ENCODE measurements at regions not wholly inside any gene's neighbourhood (a gene's known extent, or its start where the extent isn't known, plus 50 kb on each side); places are given as distances from the start of the nearest gene placed in this dataset.

- Histone ChIP-seq H3K18ac (ENCODE audit: low read length) (no peak overlapping the region), H3K79me1 (ENCODE audit: low read length) (no peaks in the 10 kb centered on the region), H2AK5ac (ENCODE audit: low read length) (no peak overlapping the region), H2BK120ac (ENCODE audit: insufficient read depth, low read length, poor library complexity) (no peak overlapping the region), H3K9ac (ENCODE audit: low read length) (no peak overlapping the region), H3K27ac (ENCODE audit: low read depth, low read length) (no peak overlapping the region), H3K4me3 (ENCODE audit: low read depth, low read length) (no peak overlapping the region), H3K36me3 (ENCODE audit: control insufficient read depth in 1 of 2, insufficient read depth in 2 of 2, low read length in 2 of 2) (no peaks in the 10 kb centered on the region), H3K79me2 (ENCODE audit: control insufficient read depth, insufficient read depth, low read length, poor library complexity) (no peaks in the 10 kb centered on the region), H2BK12ac (ENCODE audit: low read length) (no peak overlapping the region), H3K4me1 (ENCODE audit: control insufficient read depth in 1 of 2, insufficient read depth in 2 of 2, low read length in 2 of 2) (no peaks in the 10 kb centered on the region), H4K8ac (ENCODE audit: low read depth, low read length) (no peak overlapping the region), H3K14ac (ENCODE audit: low read length) (no peak overlapping the region), H3K4ac (ENCODE audit: low read depth, low read length) (no peak overlapping the region), H3K23ac (ENCODE audit: low read length) (no peak overlapping the region), H2AFZ (ENCODE audit: insufficient read depth, low read length, poor library complexity) (no peak overlapping the region), H4K91ac (ENCODE audit: low read depth, low read length) (no peak overlapping the region), H4K12ac (ENCODE audit: low read depth, low read length) (no peak overlapping the region), H3K27me3 (ENCODE audit: insufficient read depth, low read length) (no peaks in the 10 kb centered on the region), H2BK5ac (ENCODE audit: low read depth, low read length, poor library complexity) (no peak overlapping the region), H3K4me2 (ENCODE audit: low read length) (no peak overlapping the region), H3K9me3 (ENCODE audit: insufficient read depth, low read depth, low read length) (no peaks in the 10 kb centered on the region)
- DNase-seq, result no peak
- WGBS (ENCODE audit: extremely low coverage, insufficient coverage, insufficient read length), result no CpG with 5 or more reads among the region's 1 CpG
Measured at GRCh38 chr2:185502351-185502750, 236.3 kb upstream of the FSIP2 start.

- Histone ChIP-seq H3K27ac (ENCODE audit: low read depth, low read length) (no peak overlapping the region), H3K4me1 (ENCODE audit: control insufficient read depth in 1 of 2, insufficient read depth in 2 of 2, low read length in 2 of 2) (no peaks in the 10 kb centered on the region), H4K8ac (ENCODE audit: low read depth, low read length) (no peak overlapping the region), H2AFZ (ENCODE audit: insufficient read depth, low read length, poor library complexity) (no peak overlapping the region), H2BK5ac (ENCODE audit: low read depth, low read length, poor library complexity) (no peak overlapping the region), H3K4ac (ENCODE audit: low read depth, low read length) (no peak overlapping the region), H3K14ac (ENCODE audit: low read length) (no peak overlapping the region), H3K79me1 (ENCODE audit: low read length) (no peaks in the 10 kb centered on the region), H2BK120ac (ENCODE audit: insufficient read depth, low read length, poor library complexity) (no peak overlapping the region), H3K79me2 (ENCODE audit: control insufficient read depth, insufficient read depth, low read length, poor library complexity) (no peaks in the 10 kb centered on the region), H3K23ac (ENCODE audit: low read length) (no peak overlapping the region), H3K27me3 (ENCODE audit: insufficient read depth, low read length) (no peaks in the 10 kb centered on the region), H3K36me3 (ENCODE audit: control insufficient read depth in 1 of 2, insufficient read depth in 2 of 2, low read length in 2 of 2) (no peaks in the 10 kb centered on the region), H3K18ac (ENCODE audit: low read length) (no peak overlapping the region), H4K91ac (ENCODE audit: low read depth, low read length) (no peak overlapping the region), H2BK12ac (ENCODE audit: low read length) (no peak overlapping the region), H3K4me2 (ENCODE audit: low read length) (no peak overlapping the region), H3K4me3 (ENCODE audit: low read depth, low read length) (no peak overlapping the region), H3K9ac (ENCODE audit: low read length) (no peak overlapping the region), H4K12ac (ENCODE audit: low read depth, low read length) (no peak overlapping the region), H3K9me3 (ENCODE audit: insufficient read depth, low read depth, low read length) (no peaks in the 10 kb centered on the region), H2AK5ac (ENCODE audit: low read length) (no peak overlapping the region)
- DNase-seq, result peak in 1 of 2 donors; percentile 1
- no CpG with 5 or more reads among the region's 4 CpGs for WGBS (ENCODE audit: extremely low coverage, insufficient coverage, insufficient read length)
Measured at GRCh38 chr2:185507719-185508118, 230.9 kb upstream of the FSIP2 start.

- no CpG with 5 or more reads among the region's 3 CpGs for WGBS (ENCODE audit: extremely low coverage, insufficient coverage, insufficient read length)
- Histone ChIP-seq H2AK5ac (ENCODE audit: low read length) (no peak overlapping the region), H2BK120ac (ENCODE audit: insufficient read depth, low read length, poor library complexity) (no peak overlapping the region), H2BK5ac (ENCODE audit: low read depth, low read length, poor library complexity) (no peak overlapping the region), H4K91ac (ENCODE audit: low read depth, low read length) (no peak overlapping the region), H4K8ac (ENCODE audit: low read depth, low read length) (no peak overlapping the region), H3K4me1 (ENCODE audit: control insufficient read depth in 1 of 2, insufficient read depth in 2 of 2, low read length in 2 of 2) (no peaks in the 10 kb centered on the region), H3K36me3 (ENCODE audit: control insufficient read depth in 1 of 2, insufficient read depth in 2 of 2, low read length in 2 of 2) (no peaks in the 10 kb centered on the region), H3K79me2 (ENCODE audit: control insufficient read depth, insufficient read depth, low read length, poor library complexity) (no peaks in the 10 kb centered on the region), H2BK12ac (ENCODE audit: low read length) (no peak overlapping the region), H3K18ac (ENCODE audit: low read length) (no peak overlapping the region), H3K14ac (ENCODE audit: low read length) (no peak overlapping the region), H3K27ac (ENCODE audit: low read depth, low read length) (no peak overlapping the region), H3K4me2 (ENCODE audit: low read length) (no peak overlapping the region), H3K4ac (ENCODE audit: low read depth, low read length) (no peak overlapping the region), H4K12ac (ENCODE audit: low read depth, low read length) (no peak overlapping the region), H3K79me1 (ENCODE audit: low read length) (no peaks in the 10 kb centered on the region), H3K23ac (ENCODE audit: low read length) (no peak overlapping the region), H3K9ac (ENCODE audit: low read length) (no peak overlapping the region), H2AFZ (ENCODE audit: insufficient read depth, low read length, poor library complexity) (no peak overlapping the region), H3K4me3 (ENCODE audit: low read depth, low read length) (no peak overlapping the region), H3K9me3 (ENCODE audit: insufficient read depth, low read depth, low read length) (no peaks in the 10 kb centered on the region), H3K27me3 (ENCODE audit: insufficient read depth, low read length) (no peaks in the 10 kb centered on the region)
- DNase-seq, result no peak
Measured at GRCh38 chr2:185510060-185510459, 228.5 kb upstream of the FSIP2 start.

GRCh38 chr2:185511925-185512324 is 226.7 kb upstream of the FSIP2 start:
- WGBS (ENCODE audit: extremely low coverage, insufficient coverage, insufficient read length), result no CpG with 5 or more reads among the region's 2 CpGs
- no peak overlapping the region for H3K4me2 ChIP-seq (ENCODE audit: low read length)
- no peak overlapping the region for H2AFZ ChIP-seq (ENCODE audit: insufficient read depth, low read length, poor library complexity)
- no peak overlapping the region for H3K27ac ChIP-seq (ENCODE audit: low read depth, low read length)
- no peaks in the 10 kb centered on the region for H3K27me3 ChIP-seq (ENCODE audit: insufficient read depth, low read length)
- no peak overlapping the region for H3K23ac ChIP-seq (ENCODE audit: low read length)
- no peak overlapping the region for H2BK12ac ChIP-seq (ENCODE audit: low read length)
- no peak overlapping the region for H3K18ac ChIP-seq (ENCODE audit: low read length)
- no peak overlapping the region for H3K4me3 ChIP-seq (ENCODE audit: low read depth, low read length)
- DNase-seq, result no peak
- H4K12ac ChIP-seq (ENCODE audit: low read depth, low read length), result no peak overlapping the region
- H4K91ac ChIP-seq (ENCODE audit: low read depth, low read length), result no peak overlapping the region
- H3K79me1 ChIP-seq (ENCODE audit: low read length), result no peaks in the 10 kb centered on the region
- no peaks in the 10 kb centered on the region for H3K36me3 ChIP-seq (ENCODE audit: control insufficient read depth in 1 of 2, insufficient read depth in 2 of 2, low read length in 2 of 2)
- no peak overlapping the region for H2BK5ac ChIP-seq (ENCODE audit: low read depth, low read length, poor library complexity)
- H3K14ac ChIP-seq (ENCODE audit: low read length), result no peak overlapping the region
- no peaks in the 10 kb centered on the region for H3K79me2 ChIP-seq (ENCODE audit: control insufficient read depth, insufficient read depth, low read length, poor library complexity)
- H4K8ac ChIP-seq (ENCODE audit: low read depth, low read length), result no peak overlapping the region
- no peak overlapping the region for H2AK5ac ChIP-seq (ENCODE audit: low read length)
- no peaks in the 10 kb centered on the region for H3K9me3 ChIP-seq (ENCODE audit: insufficient read depth, low read depth, low read length)
- H2BK120ac ChIP-seq (ENCODE audit: insufficient read depth, low read length, poor library complexity), result no peak overlapping the region
- H3K4ac ChIP-seq (ENCODE audit: low read depth, low read length), result no peak overlapping the region
- no peak overlapping the region for H3K9ac ChIP-seq (ENCODE audit: low read length)
- H3K4me1 ChIP-seq (ENCODE audit: control insufficient read depth in 1 of 2, insufficient read depth in 2 of 2, low read length in 2 of 2), result no peaks in the 10 kb centered on the region

Measured in trophoblast cell (in vitro differentiated cells and primary cell).